GM18520 (cell line): ENCODE measurements at regions not wholly inside any gene's neighbourhood (a gene's known extent, or its start where the extent isn't known, plus 50 kb on each side); places are given as distances from the start of the nearest gene placed in this dataset.

ENCODE experiments used
- ATAC-seq: cut with Tn5 transposase; IDR thresholded peaks from one replicate; pipeline ENCODE4 v1.9.1; 2021; ENCODE audit not compliant: unreplicated experiment

DNA sequence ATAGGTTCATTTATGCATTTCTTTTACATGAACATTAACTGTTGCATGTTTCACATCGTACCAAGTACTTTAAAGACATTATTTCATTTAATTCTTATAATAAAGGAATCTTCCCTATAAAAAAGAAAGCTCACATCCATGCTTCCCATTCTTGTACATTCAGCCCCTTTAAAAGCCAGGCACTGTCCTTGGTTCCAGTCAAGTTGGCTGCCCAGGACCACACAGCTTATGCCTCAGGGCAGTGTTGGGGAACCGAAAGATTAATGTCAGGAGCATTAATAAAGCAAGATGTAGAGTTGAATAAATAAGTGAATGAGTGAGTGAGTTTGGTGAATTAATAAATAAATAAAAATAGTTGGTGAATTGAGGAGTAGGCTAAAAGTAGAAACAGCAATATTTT is 409.4 kb upstream of the DAB1 start:
- no peak for ATAC-seq

GRCh38 chr1:57832612-57833011 is 408.8 kb upstream of the DAB1 start:
- no peak for ATAC-seq

DNA sequence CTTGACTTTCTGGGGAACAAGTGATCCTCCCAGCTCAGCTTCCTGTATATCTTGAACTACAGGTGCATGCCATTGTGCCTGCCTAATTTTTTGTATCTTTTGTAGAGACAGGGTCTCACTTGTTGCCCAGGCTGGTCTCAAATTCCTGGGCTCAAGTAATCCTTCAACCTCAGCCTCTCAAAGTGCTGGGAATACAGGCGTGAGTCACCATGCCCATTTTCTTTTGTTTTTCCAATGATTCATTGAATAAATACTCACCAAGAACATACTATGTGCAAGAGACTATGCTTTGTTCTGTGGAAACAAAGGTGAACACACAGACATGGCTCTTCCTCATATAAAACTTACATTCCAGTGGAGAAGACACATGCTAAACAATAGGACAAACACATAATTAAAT is 407.8 kb upstream of the DAB1 start:
- no peak for ATAC-seq

- ATAC-seq, result no peak
Observed at GRCh38 chr1:57826535-57826934, 402.7 kb upstream of the DAB1 start.

- no peak for ATAC-seq
Observed at GRCh38 chr1:57824535-57824934, 400.7 kb upstream of the DAB1 start.

DNA sequence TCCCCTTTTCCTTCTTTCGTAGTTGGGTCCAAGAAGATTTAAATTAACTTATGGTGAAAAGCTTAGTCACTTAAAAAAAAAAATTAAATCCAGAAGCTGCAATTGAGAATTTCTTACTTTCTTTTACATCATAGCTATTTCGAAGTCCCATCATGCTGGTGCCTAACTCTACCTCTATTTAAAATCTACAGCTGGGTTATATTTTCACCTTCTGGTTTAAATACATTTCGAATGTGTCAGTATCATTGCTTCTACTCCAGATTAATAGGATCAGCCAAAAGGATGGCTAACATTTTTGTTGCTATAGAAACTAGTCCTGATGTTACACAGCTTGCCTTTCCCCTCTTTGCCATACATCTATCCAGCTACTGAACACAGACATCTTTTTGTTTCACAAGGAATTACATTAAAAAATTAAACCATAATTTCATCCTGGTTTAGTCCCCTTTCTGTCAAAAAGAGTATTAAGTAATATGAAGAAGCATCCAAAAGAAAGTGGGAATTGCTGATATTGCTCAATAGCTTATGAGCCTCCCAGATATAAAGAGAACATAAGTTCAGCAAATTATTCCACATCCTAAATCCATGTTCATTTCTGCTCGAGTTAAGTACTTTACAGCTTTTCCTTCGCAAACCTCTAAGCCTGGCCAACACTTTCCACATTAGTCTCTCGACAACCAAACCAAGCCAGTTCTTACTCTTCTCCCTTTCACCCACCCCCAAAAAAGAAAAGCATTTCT is 396.7 kb upstream of the DAB1 start:
- no peak for ATAC-seq

DNA sequence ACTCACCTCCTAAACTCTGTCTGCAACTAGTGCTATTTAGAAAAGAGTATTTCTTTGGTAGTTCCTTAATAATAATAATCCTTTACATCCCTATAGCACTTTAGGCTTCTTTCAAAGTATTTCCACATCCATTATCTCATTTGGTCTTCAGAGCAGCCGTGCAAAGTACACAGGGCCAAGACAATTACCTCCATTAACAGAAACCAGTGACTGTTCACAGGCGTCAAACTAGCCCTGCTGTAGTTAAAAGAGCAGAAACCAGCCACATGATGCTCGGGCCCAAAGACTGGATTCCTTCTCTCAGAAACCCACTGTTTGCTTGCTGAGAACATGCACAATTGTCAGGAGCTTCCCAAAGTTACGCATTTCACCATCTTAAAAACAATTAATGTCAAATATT is 396.0 kb upstream of the DAB1 start:
- no peak for ATAC-seq

GRCh38 chr1:57803586-57803985 is 379.7 kb upstream of the DAB1 start:
- no peak for ATAC-seq

DNA sequence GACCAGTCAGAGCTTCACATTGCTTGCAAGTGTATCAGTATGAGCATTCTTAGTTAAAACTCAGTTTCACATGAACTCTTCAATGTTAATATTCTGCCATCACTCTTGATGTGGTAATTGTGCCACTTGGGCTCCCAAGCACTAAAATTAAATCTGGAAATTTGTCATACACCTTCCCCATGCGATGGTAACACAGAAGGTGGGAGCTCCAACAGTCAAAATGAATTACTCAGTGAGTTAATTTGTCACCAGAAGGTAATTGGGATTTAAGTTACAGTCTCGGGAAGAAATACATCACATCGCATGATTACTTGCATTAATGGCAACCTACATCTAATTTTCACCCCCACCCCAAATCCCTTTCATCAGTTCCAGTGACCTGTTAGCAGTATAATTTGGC is 376.5 kb upstream of the DAB1 start:
- no peak for ATAC-seq

DNA sequence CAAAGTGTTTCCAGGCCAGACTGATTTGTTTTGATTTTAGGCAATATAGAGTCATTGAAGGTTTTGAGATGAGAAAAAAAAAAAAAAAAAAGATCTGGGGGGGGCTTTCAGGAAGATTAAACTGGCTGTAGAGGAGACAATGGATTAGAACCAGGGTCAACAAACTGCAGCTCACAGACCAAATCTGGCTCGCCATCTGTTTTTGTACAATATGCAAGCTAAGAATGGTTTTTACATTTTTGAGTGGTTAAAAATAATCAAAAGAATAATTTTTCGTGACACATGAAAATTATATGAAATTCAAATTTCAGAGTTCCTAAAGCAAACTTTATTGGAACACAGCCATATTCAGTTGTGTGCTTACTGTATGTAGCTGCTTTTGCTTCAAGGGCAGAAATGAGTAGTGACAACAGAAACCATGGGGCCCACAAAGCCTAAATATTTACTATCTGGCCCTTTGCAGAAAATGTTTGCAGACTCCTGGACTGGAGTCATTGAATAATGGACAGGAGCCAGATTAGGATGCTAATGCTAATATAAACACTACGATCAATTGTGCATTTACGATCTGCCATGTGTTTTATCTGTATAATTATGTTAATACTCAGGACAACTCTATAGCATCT is 375.7 kb upstream of the DAB1 start:
- ATAC-seq, result no peak

DNA sequence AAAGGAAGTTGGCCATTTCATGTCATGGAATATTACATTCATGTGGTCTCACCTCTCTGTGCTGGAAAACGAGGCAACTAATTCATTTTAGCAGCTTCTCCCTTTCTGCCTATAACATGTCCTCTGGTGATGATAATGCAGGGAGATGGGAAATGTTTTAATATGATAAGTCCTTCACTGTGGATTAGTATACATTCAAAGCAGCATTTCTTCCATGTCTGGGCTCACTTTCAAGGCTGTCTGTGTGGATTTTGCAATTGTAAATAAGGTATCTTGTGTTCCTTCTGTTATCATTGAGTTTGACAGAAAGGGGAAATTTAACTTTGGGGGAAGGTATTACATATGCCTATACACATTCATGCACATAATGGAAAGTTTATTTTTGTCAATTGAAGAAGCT is 374.7 kb upstream of the DAB1 start:
- ATAC-seq, result no peak

GRCh38 chr1:57797084-57797483 is 373.2 kb upstream of the DAB1 start:
- no peak for ATAC-seq

GRCh38 chr1:57796616-57797015 is 372.8 kb upstream of the DAB1 start:
- no peak for ATAC-seq

DNA sequence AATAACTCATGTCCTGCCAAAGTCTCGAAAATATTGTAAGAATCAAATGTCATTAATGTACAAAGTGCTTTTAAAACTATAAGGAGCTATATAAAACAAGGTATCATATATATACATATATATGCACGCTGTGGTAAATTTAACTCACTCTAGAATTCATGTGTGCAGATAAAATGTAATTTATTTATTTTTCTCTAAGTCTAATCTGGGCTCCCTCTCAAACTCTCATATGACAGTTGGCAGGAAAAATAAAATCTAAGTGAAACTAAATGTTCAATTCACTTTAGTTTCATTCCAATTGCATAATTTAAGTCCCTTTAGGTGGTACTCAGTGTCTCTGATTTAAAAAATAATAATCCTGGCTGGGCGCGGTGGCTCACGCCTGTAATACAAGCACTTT is 372.0 kb upstream of the DAB1 start:
- ATAC-seq, result no peak

DNA sequence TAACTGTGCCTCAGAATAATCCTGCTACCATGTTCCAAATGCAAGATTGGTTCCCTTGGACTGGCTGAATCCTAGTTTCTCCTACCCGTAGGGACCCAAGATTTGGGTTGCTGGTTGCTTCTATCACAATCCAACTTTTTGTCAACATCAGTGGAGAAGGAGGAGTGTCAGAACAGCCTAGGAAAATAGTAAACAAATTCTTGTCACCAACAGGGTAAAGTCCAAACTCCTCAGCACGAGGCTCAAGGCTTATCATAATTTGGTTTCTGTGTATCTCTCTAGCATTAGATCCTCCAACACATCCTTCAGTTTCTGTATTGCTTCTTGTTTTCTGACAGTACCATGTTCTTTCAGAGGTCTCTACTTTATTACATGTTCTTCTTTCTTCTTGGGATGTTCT is 370.2 kb upstream of the DAB1 start:
- no peak for ATAC-seq

DNA sequence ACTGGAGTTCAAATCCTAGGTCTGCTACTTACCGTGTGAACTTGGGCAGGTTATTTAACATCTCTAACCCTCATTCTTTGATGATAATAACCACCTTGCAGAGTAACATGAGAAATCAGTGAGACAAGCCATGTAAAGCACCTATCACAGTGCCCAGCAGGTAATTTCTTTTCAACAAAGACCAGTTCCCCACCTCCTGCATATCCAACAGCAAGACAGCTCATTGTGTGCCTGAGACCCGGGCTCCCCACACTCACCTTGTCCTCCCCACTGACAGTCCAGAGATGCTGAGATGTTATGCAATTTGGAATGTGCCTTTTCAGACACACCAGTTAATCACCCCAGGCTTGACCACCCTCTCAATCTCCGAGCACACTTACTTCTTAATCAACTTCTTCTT is 367.6 kb upstream of the DAB1 start:
- no peak for ATAC-seq

DNA sequence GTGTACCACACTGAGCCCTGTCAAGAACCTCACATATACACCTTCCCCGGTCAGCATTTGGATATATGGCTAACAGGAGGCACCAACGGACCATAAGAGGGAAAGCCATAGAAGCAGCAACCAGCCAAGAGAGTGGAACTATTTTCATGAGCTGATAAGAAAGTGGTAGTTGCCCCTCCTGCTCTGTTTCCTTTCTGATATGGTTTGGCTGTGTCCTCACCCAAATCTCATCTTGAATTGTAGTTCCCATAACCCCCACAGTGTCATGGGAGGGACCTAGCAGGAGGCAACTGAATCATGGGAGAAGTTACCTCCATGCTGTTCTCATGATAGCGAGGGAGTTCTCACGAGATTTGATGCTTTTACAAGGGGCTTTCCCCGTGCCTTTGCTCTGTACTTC is 366.1 kb upstream of the DAB1 start:
- no peak for ATAC-seq

DNA sequence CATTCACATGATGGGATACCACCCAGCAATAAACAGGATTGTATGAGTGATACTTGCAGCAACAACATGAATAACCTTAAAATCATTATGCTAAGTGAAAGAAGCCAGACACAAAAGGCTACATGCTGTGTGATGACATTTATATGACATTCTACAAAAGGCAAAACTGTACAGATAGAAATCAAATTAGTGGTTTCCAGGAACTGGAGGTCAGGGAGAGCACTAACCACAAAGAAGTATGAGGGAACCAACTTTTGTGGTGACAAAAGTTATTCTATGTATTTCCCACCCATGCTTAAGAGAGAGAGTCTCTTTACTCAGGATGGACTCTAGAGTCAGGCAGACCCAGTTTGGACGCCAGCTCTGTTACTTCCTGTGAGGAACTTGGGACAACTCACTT is 364.5 kb upstream of the DAB1 start:
- no peak for ATAC-seq

DNA sequence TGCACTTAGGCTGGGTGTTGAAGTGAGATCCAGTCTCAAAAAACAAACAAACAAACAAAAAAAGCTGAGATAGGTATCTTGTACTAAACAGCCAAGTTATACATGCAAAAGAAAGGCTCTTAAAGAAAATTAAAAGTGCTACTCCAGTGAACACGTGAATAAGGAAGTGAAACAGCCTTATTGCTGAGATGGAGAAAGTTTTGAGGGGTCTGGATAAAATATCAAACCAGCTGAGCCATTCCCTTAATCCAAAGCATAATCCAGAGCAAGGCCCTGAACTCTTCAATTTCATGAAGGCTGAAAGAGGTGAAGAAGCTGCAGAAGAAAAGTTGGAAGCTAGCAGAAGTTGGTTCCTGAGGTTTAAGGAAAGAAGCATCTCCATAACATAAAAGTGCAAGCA is 360.5 kb upstream of the DAB1 start:
- ATAC-seq, result no peak

DNA sequence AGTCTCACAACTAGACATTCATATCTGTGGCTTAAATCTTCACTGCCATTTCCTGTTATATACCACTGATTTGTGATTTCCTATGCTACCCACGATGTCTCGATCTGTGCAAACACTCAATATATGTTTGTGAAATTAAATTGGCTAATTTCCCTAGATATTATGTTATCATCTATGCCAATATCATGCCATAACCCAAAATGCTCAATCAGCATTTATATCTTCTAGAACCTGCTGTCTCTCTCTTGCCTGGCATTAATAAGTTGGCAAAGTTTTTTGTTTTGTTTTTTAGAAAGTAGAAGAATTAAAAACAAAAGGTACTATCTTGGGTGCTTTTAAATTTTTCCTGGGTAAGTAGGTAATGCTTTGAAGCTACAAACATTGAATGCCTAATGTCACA is 358.5 kb upstream of the DAB1 start:
- no peak for ATAC-seq

DNA sequence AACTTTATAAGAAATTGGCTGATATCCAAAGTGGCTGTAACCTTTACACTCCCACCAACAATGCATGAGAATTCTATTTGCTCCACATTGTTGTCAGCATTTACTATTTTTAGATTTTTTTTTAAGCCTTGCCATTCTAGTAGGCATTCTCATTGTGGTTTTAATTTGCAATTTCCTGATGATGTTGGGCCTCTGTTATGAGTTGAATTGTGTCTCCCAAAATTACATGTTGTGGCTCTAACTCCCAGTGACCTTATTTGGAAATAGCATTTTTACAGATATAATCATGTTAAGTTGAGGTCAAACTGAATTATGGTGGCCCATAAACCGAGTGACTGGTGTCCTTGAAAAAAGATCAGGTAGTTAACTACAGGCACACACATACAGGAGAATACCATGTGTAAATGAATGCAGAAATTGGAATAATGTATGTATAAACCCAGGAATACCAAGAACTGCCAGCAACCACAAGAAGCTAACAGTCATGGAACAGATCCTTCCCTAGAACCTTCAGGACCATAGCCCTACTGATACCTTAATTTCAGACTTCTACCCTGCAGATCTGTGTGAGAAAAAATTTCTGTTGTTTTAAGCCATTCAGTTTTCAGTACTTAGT is 348.8 kb upstream of the DAB1 start:
- no peak for ATAC-seq

DNA sequence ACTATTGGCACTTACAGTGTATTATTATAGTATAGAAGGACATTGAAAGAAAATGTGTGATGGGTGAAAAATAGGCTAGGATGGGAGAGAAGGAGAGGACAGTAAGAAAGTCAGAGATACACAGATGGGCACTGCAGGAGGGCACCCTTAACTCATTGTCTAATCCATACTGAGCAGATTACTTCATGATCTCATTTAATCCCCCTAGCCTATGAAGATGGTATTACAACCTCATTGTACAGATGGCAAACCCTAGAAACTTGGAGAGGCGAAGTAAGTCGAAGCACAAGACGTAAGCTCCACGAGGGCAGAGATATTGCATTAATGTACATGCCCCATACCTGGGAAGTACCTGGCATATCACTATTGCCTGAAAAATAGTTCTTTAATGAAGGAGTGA is 346.9 kb upstream of the DAB1 start:
- ATAC-seq, result no peak

GRCh38 chr1:57770236-57770635 is 346.4 kb upstream of the DAB1 start:
- ATAC-seq, result no peak
